Endothelial cell of umbilical vein (primary cell): ENCODE measurements at regions not wholly inside any gene's neighbourhood (a gene's known extent, or its start where the extent isn't known, plus 50 kb on each side); places are given as distances from the start of the nearest gene placed in this dataset.

Source experiments
- BruUV-seq: library from RNA; stranded (reverse); fragments of 400-500 nt; replicated peaks from 2 replicates; lab custom pipeline; 2021; lab: Mats Ljungman, UMichigan
- CTCF ChIA-PET: fragments of 300-600, 350-600 bp; sonication (Branson Sonifier 250); formaldehyde crosslinking; loops from one replicate; lab custom pipeline; 2021; ENCODE audit warnings: antibody characterized with exemption, inconsistent platforms; lab: Charles Lee
- POLR2A ChIA-PET: fragments of 300-600, 350-600 bp; sonication (Branson Sonifier 250); formaldehyde crosslinking; loops from one replicate; lab custom pipeline; 2021; ENCODE audit warnings: antibody characterized with exemption, inconsistent platforms; lab: Charles Lee
- DNase-seq: peaks from one replicate; pipeline ENCODE4 v3.0.0-alpha.2; 2011; ENCODE audit warnings: low read depth, low spot score
- FAIRE-seq: peaks from 2 replicates; lab custom pipeline; 2011; peaks lifted over from hg19 to GRCh38; lab: Jason Lieb, UNC
- H2AFZ ChIP-seq: 2 replicates; pipeline ENCODE4 v1.6.0; 2012; ENCODE audit warnings: low read depth, low read length, control low read depth, inconsistent platforms
- H3K27ac ChIP-seq: 2 replicates; pipeline ENCODE4 v1.5.1; 2011; ENCODE audit warnings: low read depth, mild to moderate bottlenecking, control low read depth, low read length, moderate library complexity; ENCODE audit not compliant: insufficient read depth
- H3K27me3 ChIP-seq, 2 experiments: 2 replicates each; pipeline versions ENCODE4 v1.6.0 to v1.6.1; 2011; ENCODE audit warnings: low read length in 2 of 2, mixed read lengths in 1 of 2; ENCODE audit not compliant: control insufficient read depth in 2 of 2, insufficient read depth in 2 of 2
- H3K36me3 ChIP-seq, 2 experiments: 2 replicates in 1 of 2; 3 replicates in 1 of 2; pipeline ENCODE4 v1.5.1; 2011; ENCODE audit warnings: low read length in 2 of 2, mild to moderate bottlenecking in 1 of 2, moderate library complexity in 1 of 2; ENCODE audit not compliant: control insufficient read depth in 2 of 2, insufficient read depth in 2 of 2; ENCODE audit errors: extremely low read depth in 1 of 2
- H3K4me1 ChIP-seq: 3 replicates; pipeline ENCODE4 v1.5.1; 2011; ENCODE audit warnings: mild to moderate bottlenecking, low read length; ENCODE audit not compliant: control insufficient read depth, insufficient read depth; ENCODE audit errors: extremely low read depth
- H3K4me2 ChIP-seq: 2 replicates; pipeline ENCODE4 v1.6.1; 2011; ENCODE audit warnings: low read length, control low read depth, mixed read lengths; ENCODE audit not compliant: insufficient read depth
- H3K4me3 ChIP-seq, 3 experiments: fragments of 200-600 bp in 1 of 3; sonication (generic), shearing (Covaris generic) in 1 of 3; replicated peaks in 1 of 3; 2 replicates each; pipeline ENCODE4 v1.5.1; 2011 to 2016; ENCODE audit warnings: control low read depth in 3 of 3, low read length in 3 of 3, mild to moderate bottlenecking in 2 of 3, inconsistent platforms in 1 of 3, low read depth in 1 of 3, moderate library complexity in 1 of 3; ENCODE audit not compliant: insufficient read depth in 1 of 3
- H3K79me2 ChIP-seq: 2 replicates; pipeline ENCODE4 v1.6.0; 2012; ENCODE audit warnings: low read length, inconsistent platforms; ENCODE audit not compliant: control insufficient read depth, insufficient read depth
- H3K9ac ChIP-seq: replicated peaks from 2 replicates; pipeline ENCODE3; 2011; ENCODE audit warnings: low read length, control low read depth; ENCODE audit not compliant: insufficient read depth; ENCODE audit errors: extremely low read depth
- H3K9me1 ChIP-seq: replicated peaks from 3 replicates; pipeline ENCODE4 v1.6.0; 2011; ENCODE audit warnings: mild to moderate bottlenecking, low read length; ENCODE audit not compliant: control insufficient read depth, insufficient read depth; ENCODE audit errors: extremely low read depth
- H3K9me3 ChIP-seq: replicated peaks from 2 replicates; pipeline ENCODE4 v1.5.1; 2012; ENCODE audit warnings: low read length, inconsistent platforms; ENCODE audit not compliant: control insufficient read depth, insufficient read depth
- H4K20me1 ChIP-seq: replicated peaks from 2 replicates; pipeline ENCODE3; 2011; ENCODE audit warnings: mild to moderate bottlenecking, low read length; ENCODE audit not compliant: control insufficient read depth, insufficient read depth; ENCODE audit errors: extremely low read depth
- EZH2 ChIP-seq: IDR thresholded peaks from 2 replicates; pipeline ENCODE4 v1.6.1; 2012; ENCODE audit warnings: borderline replicate concordance, low read depth, mild to moderate bottlenecking, moderate library complexity, low read length, inconsistent platforms; ENCODE audit not compliant: severe bottlenecking
- FOS ChIP-seq: IDR thresholded peaks from 2 replicates; pipeline ENCODE4 v1.6.1; 2011; ENCODE audit warnings: mild to moderate bottlenecking, low read length, moderate library complexity, borderline replicate concordance; ENCODE audit not compliant: insufficient read depth
- GATA2 ChIP-seq: IDR thresholded peaks from 2 replicates; pipeline ENCODE4 v1.7.0; 2011; ENCODE audit warnings: low read depth, mild to moderate bottlenecking, moderate library complexity, mixed read lengths, low read length; ENCODE audit not compliant: insufficient read length, insufficient read depth
- JUN ChIP-seq: IDR thresholded peaks from 2 replicates; pipeline ENCODE4 v1.6.1; 2011; ENCODE audit warnings: borderline replicate concordance, low read depth; ENCODE audit not compliant: insufficient read length, insufficient read depth
- MAX ChIP-seq: IDR thresholded peaks from 2 replicates; pipeline ENCODE4 v1.6.1; 2011; ENCODE audit not compliant: insufficient read depth, insufficient read length
- MYC ChIP-seq: IDR thresholded peaks from one replicate; pipeline ENCODE4 v1.6.1; 2011; ENCODE audit warnings: mild to moderate bottlenecking, low read depth, low read length
- POLR2A ChIP-seq: IDR thresholded peaks from 2 replicates; pipeline ENCODE4 v1.6.1; 2012; ENCODE audit warnings: low read depth, mild to moderate bottlenecking, control low read depth, low read length
- POLR2AphosphoS5 ChIP-seq: IDR thresholded peaks from 2 replicates; pipeline ENCODE4 v1.6.1; 2012; ENCODE audit warnings: low read depth, mild to moderate bottlenecking, control low read depth, low read length, moderate library complexity; ENCODE audit not compliant: insufficient read depth
- dilution Hi-C: fragments of 300-500 bp; cut with MboI; formaldehyde crosslinking; loops from one replicate; pipeline ENCODE4 v1.15.0; 2019; ENCODE audit warnings: low sequenced_read_pairs; ENCODE audit not compliant: extremely low pct_ligation_motif_present
- intact Hi-C: fragments of 100-400 bp; cut with micrococcal nuclease; formaldehyde crosslinking; loops from one replicate; pipeline ENCODE4 v1.10.0; 2022
- TF ChIP-seq, protein P1 (sequence below), 2 donors: IDR thresholded peaks; 1 replicate in 1 of 2; 2 replicates in 1 of 2; pipeline ENCODE4 v1.5.1; 2011; ENCODE audit warnings: low read length in 2 of 2, mild to moderate bottlenecking in 2 of 2, moderate library complexity in 2 of 2, control low read depth in 1 of 2, inconsistent platforms in 1 of 2, low read depth in 1 of 2; ENCODE audit not compliant: insufficient read depth in 1 of 2; ENCODE audit errors: extremely low read depth in 1 of 2

GRCh38 chr6:121896363-121896762 is 460.9 kb downstream of the GJA1 start:
- Histone ChIP-seq H3K4me1 (no peaks in the 10 kb centered on the region), H4K20me1 (no peaks in the 10 kb centered on the region), H3K4me3 (no peak overlapping the region), H2AFZ (no peak overlapping the region), H3K4me2 (no peak overlapping the region), H3K9me3 (no peaks in the 10 kb centered on the region), H3K27ac (no peak overlapping the region), H3K79me2 (no peaks in the 10 kb centered on the region), H3K27me3 (no peaks in the 10 kb centered on the region), H3K9me1 (no peaks in the 10 kb centered on the region), H3K36me3 (no peaks in the 10 kb centered on the region), H3K9ac (no peak overlapping the region)
- no TSS peak for BruUV-seq
- CTCF ChIA-PET, result no interaction called here
- no peak for TF ChIP-seq EZH2
- no peak for TF ChIP-seq POLR2A
- TF ChIP-seq, protein P1, sequence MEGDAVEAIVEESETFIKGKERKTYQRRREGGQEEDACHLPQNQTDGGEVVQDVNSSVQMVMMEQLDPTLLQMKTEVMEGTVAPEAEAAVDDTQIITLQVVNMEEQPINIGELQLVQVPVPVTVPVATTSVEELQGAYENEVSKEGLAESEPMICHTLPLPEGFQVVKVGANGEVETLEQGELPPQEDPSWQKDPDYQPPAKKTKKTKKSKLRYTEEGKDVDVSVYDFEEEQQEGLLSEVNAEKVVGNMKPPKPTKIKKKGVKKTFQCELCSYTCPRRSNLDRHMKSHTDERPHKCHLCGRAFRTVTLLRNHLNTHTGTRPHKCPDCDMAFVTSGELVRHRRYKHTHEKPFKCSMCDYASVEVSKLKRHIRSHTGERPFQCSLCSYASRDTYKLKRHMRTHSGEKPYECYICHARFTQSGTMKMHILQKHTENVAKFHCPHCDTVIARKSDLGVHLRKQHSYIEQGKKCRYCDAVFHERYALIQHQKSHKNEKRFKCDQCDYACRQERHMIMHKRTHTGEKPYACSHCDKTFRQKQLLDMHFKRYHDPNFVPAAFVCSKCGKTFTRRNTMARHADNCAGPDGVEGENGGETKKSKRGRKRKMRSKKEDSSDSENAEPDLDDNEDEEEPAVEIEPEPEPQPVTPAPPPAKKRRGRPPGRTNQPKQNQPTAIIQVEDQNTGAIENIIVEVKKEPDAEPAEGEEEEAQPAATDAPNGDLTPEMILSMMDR (IDR thresholded peaks at IDR 0.05; ENCODE audit: extremely low read depth in 1 of 2, insufficient read depth in 1 of 2, low read depth in 1 of 2, low read length in 2 of 2), result no peak
- no peak for TF ChIP-seq MYC
- no peak for TF ChIP-seq MAX
- no peak for TF ChIP-seq JUN
- TF ChIP-seq FOS, result no peak
- TF ChIP-seq GATA2, result no peak
- no peak for TF ChIP-seq POLR2AphosphoS5
- intact Hi-C loops (no loop called here), dilution Hi-C loops (no loop called here)
- POLR2A ChIA-PET, result no interaction called here
- no peak for DNase-seq
- no peak for FAIRE-seq
